NCI-H446 (cell line): ENCODE measurements at regions not wholly inside any gene's neighbourhood (a gene's known extent, or its start where the extent isn't known, plus 50 kb on each side); places are given as distances from the start of the nearest gene placed in this dataset.
"Not testable (repeated sequence)": the region's sequence is repeated elsewhere in the genome, so short reads cannot be mapped to it uniquely, and the experiment has no call there.

Source experiments
- DNase-seq, 2 experiments: peaks; one replicate each; lab custom pipeline; 2025; lab: John Stamatoyannopoulos, UW

DNA sequence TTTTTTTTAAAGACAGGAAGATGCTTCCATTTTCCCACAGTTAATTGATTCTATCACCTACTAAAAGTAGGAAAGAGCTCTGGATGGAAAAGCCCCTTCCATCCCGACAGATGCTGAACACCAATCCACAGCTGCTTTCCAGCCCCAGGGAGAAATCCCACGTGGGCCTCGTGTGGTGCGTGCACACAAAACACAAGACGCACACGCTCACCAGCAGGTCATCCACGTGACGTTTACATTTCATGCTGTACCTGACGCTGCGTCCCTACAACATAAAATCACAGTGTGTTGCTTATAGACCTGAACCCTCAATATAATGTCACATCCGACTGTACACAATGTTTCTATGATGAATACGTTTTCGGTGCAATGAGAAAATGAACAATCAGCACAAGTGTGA is 50.2 kb upstream of the DACT2 start:
- no peak for DNase-seq

DNA sequence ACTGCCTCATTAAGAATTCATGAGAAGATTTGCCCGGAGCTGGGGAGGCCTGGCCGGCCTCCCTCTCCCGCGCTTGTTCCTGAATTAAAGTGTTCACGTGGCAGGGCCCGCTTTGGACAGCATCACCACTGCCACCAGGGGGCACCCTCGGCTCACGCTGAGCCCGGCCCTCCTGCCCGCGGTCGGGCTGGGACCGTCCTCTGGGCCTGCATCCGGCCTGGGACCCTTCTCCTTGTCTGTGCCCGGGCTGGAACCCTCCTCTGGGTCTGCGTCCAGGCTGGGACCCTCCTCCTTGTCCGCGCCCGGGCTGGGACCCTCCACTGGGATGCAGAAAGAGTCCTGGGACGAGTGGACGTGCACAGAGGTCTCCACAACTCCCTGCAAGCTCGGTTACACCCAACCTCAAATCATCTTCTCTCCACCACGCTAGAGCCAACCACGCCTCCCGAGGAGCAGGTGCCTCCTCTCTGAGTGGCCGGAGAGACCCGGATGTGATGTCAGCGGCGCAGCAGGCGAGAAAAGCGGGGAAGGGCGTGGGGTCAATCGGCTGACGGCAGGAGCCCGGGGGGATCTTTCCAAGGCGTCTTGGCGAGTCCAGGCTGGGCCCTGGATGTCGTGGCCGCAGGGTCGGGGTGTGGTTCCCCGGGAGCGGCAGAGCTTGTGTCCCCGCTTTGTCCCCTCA is 50.9 kb upstream of the DACT2 start:
- DNase-seq = peak in 1 of 2 experiments; percentile 30

DNA sequence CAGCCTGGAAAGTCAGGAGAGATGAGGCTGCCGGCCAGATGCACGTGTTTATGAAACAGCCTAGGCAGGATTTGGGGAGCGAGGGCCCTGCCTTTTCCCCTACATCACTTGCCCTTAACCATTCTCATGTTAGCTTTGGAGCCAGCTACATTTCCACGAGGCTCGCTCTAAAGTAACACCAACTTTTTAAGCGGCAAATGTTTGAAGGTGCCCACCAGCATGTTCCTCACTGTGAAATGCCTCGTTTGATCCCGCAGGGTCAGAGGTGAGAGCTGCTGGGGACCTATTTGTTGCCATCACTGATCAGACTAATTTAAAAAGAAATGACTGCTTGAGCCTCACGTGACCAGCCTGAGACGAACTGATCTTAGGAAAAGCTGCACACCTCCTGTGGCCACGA is 51.6 kb upstream of the DACT2 start:
- no peak for DNase-seq

DNA sequence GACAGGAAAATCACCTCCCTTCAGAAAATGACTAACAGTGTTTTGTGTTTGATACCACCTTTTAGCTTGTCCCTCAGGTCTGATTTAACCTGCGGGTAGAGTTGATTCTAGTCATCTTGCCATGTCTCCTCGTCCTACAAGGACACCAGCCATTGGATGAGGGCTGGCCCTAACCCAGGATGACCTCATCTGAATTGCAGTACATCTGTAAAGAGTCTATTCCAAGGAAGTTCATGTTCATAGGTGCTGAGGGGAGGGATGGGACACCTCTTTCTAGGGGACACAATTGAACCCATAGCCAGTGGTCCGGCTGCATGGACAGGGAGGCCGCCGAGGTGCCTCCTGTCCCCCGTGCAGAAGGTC is 52.0 kb upstream of the DACT2 start:
- DNase-seq = no peak

DNA sequence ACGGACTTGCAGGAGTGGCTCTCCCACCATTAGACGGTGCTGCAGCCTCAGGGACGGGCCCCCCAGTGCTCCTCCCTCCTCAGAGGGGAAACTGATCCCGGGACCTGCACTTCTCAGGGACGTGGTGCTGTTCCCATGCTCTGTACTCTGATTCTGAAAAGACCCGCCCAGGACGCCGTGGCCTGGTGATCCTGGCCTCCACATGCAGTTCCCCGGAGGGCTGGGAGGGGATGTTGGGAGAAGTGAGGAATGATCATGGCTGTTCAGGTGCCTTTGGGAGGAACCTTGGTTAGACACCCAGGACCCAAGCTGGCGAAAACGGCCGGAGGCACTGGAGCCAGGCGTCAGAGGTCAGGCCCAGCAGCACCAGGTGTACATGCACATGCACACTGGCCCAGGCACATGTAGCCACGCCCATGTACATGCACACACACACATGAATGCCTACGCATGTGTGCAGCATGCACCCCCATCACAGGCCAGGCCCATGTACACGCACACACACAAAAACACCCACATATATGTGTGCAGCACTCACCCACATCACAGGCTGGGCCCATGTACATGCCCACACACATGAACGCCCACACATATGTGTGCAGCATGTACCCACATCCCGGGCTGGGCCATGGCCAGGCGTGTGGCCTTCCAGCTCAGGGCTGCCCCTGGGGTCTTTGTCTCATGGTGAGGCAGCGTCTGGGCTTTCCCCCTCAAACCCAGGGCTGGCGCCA is 52.6 kb upstream of the DACT2 start:
- DNase-seq = no peak

DNA sequence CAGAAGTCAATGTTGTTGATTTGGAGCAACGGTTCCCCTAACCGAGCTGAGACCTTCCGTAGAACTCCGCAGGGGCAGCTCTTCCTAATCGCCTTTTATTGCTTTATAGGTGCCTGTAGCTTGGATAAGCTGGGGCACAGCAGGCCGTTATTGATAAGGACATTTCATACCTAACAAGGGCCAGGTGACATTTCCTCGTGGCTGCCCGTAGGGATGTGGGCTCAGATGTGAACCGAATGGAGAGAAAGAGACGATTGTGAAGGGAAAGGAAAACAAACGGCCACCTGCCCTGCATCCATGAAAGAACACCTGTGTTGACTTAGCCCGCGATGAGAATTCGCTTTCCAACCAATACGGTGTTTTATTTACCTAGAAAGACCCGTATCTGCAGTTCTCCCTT is 53.3 kb upstream of the DACT2 start:
- no peak for DNase-seq

DNA sequence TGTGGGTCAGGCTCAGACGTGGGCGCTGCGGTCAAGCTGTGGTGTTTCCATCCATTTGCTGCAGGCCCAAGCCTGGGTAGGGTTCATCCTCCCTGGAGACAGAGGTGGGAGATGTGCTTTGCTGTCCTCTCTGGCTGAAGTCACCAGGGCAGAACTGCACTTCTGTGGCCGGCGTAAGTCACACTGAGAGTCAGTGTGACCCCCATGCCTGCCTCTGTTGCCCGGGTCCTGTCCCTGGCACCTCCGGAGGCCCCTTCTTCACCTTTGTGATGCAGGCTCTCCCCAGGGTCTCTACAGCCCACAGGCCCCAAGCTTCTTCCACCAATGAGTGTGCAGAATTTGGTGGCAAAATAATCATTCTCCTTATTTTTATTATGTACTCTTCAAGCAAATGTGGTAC is 53.8 kb upstream of the DACT2 start:
- DNase-seq = no peak

DNA sequence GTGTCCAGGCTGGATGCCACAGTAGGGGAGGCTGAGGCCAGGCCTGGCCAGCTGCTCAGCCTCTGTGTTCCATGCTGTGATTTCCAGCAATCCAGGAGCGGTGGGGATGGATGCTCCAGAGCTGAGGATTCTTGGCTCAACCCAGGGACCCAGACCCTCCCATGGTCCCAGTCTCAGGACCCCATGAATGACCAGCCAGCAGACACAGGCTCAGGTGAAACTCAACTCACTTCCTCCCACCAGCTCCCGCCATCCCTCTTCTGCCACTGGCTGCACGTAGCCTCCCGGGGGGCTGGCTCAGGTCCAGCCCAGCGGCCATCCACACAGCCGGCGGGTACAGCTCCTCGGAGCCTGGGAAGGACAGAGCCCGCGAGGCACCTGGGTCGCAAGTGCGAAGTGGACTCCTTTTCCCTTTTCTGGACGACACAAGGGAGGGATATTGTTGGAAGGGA is 54.5 kb upstream of the DACT2 start:
- DNase-seq = no peak

DNA sequence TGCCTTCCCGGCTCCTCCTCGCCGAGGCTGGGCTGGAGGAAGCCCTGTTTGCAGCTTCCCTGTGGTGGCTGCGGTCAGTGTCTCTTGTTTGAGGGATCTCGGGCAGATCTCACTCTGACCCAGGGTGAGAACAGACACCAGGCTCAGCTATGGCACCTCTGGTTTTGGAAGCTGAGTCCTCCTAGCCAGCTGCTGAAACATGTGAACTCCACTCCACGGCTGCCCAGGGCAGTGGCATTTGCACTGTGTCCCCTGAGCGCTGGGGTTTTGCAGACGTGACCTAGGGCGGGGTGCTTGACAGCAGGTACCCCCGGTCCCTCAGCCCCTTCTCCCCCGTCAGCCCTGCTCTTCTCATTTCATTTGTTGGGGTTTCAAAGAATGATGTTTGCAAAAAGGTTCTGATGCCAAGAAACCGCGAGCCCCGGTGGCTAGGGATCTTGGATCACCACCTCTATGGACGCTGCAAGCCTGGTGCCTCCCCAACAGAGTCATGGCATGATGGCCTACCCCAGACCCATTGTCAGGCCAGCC is 55.0 kb upstream of the DACT2 start:
- DNase-seq = no peak

DNA sequence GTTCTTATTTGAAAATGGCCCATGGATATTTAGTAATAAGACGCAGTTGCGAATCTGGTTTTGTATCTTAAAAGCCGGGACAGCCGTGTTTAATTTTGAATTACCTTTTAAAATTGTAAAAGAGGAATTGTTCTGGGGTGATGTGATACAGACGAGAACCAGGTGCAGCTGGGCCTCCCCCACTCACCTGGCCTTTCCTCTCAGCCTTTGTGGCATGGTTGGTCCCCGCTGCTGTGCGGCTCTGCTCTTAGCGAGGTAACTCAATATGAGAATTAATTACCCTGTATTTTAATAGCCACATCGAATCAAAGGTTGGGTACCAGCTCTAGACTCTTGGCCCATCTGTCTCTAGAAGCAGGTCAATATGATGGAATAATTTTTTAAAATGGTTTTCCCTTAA is 56.5 kb upstream of the DACT2 start:
- DNase-seq = no peak

DNA sequence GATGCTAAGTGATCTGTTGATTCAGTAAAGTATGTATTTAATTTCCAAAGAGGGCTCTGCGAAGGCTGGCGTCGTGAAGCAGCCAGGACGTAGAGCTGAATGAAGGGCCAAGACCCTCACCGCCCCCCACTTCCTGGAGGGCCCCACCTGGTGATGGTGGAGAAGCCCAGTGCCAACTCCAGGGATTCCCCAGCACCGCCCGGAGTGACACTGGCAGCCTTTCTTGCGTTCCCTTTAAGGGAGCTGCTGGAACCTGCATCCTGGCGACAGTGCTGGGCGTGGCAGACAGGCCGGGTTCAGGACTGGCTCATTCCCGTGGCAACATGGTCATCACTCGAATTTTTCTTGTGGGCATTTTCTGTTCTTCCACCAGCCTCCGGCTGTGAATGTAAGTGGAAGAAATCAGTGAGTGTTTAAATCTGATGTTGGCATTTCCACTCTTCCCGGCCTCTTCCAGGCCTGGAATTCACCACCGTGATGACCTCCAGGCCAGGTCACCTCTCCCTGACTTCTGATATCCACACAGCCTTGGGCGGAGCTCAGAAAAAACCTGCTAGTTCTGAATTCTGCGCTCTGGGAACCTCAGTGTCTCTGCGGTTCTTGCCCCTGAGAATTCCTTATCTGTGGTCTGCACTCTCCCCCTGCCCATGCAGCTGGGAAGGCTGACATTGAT is 57.4 kb upstream of the DACT2 start:
- DNase-seq = no peak

DNA sequence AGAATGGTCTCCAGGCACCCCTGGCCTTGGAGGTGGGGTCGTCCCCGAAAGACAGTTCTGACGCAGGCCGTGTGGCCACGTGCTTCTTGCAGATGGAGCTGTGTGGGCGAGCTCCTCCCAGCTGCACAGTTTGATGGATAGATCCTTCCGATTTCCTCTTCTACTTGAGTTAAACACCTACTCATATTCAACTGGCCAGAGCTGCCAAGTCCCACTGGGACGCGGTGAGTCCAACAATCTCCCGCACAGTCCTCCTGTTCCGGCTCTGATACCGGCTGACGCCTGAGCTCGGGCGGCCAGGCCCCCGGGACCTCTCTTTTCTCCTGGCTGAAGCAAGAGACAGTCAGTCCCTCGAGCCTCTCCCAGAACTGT is 57.9 kb upstream of the DACT2 start:
- no peak for DNase-seq

DNA sequence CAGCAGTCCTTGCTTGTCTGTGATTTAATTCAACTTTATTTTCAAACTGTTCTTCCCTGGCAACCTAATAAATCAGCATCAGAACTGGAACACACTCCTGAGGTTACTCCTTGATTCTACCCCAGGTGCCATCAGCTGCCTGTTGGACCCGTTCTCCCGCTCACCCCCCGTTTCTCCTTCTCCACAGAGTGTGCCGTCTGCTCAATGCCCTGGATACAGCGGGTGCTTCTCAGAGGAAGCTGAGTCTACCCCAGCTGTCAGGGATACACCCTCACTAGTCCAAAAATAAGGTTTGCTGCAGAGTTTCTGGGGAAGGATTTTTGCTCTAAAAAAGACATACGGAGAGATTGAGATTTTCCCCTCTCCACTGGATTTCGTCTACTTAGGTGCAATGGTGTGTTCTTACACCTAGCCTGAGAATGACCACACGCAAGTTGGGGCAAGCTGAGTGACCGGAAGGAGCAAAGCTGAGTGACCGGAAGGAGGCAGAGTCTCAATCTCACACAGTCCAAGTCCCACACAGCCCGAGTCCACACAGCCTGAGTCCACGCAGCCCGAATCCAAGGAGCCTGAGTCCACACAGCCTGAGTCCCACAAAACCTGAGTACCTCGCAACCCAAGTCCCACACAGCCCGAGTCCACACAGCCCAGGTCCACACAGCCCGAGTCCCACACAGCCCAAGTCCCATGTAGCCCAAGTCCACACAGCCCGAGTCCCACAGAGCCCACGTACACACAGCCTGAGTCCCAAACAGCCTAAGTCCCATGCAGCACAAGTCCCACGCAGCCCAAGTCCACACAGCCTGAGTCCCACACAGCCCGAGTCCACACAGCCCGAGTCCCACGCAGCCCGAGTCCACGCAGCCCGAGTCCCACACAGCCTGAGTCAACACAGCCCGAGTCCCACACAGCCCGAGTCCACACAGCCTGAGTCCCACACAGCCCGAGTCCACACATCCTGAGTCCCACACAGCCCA is 58.6 kb upstream of the DACT2 start:
- DNase-seq = no peak

DNA sequence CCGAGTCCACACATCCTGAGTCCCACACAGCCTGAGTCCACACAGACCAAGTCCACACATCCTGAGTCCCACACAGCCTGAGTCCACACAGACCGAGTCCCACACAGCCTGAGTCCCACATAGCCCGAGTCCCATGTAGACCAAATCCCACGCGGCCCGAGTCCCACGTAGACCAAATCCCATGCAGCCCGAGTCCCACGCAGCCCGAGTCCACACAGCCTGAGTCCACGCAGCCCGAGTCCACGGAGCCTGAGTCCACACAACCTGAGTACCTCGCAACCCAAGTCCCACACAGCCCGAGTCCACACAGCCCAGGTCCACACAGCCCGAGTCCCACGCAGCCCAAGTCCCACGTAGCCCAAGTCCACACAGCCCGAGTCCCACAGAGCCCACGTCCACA is 60.0 kb upstream of the DACT2 start:
- DNase-seq = not testable (repeated sequence)

DNA sequence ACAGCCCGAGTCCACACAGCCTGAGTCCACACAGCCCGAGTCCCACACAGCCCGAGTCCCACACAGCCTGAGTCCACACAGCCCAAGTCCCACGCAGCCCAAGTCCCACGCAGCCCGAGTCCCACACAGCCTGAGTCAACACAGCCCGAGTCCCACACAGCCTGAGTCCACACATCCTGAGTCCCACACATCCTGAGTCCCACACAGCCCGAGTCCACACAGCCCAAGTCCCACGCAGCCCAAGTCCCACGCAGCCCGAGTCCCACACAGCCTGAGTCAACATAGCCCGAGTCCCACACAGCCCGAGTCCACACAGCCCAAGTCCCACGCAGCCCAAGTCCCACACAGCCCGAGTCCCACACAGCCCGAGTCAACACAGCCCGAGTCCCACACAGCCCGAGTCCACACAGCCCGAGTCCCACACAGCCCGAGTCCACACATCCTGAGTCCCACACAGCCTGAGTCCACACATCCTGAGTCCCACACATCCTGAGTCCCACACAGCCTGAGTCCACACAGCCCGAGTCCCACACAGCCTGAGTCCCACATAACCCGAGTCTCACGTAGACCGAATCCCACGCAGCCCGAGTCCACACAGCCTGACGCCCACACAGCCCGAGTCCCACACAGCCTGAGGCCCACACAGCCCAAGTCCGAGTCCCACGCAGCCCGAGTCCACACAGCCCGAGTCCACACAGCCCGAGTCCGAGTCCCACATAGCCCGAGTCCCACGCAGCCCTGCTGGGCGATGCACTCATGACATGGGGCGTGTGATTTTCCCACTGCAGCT is 60.6 kb upstream of the SMOC2 start:
- DNase-seq = not testable (repeated sequence)

DNA sequence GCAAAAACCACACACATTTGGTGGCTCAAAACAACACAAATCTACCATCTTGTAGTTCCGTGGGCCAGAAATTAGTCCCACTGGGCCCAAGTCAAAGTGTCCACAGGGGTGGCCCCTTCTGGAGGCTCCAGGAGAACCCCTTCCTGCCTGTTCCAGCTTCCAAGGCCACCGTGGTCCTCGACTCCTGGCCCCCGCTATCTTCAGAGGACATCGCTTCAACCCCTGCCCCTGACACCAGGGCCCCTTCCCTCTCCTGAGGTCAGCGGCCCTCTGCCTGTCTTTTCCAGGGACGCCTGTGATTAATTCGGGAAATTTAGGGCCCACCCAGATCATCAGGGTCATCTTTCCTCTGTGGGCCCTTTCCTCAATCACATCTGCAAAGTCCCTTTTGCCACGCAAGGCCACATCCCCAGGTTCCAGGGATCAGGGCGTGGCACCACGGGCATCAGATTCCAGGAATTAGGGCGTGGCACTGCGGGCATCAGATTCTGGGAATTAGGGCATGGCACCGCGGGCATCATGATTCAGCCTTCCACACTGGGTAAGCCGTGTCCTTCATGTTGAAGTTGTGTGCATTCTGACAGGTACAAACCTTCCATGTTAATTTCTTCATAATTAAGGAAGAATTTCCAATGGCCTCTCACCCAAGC is 59.9 kb upstream of the SMOC2 start:
- DNase-seq = no peak

DNA sequence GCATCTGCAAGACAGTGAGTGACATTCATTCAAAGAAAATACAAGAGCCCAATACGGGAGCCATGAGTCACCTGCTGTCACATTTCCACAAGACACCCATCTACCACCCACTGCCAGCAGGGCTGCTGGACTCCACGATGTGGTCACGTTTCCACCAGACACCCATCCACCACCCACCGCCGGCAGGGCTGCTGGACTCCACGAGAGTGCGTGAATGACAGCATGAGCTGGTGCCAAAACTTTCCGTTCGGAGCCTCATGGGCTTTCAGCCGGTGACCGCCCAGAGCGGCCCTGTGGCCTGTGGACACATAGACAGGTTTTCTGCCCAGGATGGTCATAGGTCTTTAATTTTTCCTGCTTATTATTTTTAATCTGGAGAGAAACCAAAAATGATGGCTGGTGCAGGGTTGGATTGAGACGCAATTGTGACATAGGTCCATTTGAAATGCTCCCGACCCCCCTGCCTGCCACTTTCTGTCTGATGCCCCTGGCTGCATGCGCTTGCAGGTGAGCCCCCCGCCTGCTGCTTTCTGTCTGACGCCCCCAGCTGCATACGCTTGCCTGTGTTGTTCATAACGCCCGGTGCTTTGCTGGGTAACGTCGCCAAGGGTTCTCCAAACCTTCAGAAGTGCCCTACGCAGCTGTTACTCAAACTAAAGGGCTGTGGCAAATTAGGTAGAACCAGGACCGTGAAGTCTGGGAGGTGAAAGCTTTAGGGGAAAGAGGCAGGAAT is 59.1 kb upstream of the SMOC2 start:
- DNase-seq = no peak

DNA sequence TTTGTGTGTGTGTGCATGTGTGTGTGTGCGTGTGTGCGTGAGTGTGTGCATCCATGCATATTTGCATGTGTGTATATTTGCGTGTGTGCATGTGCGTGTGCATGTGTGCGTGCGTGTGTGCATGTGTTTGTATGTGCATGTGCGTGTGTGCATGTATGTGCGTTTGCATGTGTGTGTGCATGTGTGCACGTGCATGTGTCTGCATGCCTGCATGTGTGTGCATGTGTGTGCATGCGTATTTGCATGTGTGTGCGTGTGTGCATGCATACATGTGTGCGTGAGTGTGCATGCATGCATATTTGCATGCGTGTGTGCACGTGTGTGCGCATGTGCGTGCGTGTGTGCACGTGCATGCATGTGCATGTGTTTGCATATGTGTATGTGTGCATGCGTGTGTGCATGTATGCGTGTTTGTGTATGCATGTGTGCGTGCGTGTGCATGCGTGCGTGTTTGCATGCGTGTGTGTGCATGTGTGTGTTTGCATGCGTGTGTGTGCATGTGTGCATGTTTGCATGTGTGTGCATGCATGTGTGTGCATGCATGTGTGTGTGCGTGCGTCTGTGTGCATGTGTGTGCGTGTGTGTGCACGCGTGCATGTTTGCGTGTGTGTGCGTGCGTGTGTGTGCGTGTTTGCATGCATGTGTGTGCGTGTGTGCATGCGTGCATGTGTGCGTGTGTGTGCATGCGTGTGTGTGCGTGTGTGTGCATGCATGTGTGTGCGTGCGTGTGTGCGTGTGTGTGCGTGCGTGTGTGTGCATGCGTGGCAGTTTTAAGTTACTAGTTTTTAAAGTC is 57.7 kb upstream of the SMOC2 start:
- DNase-seq = no peak
